Endothelial cell (in vitro differentiated cells): ENCODE measurements at regions not wholly inside any gene's neighbourhood (a gene's known extent, or its start where the extent isn't known, plus 50 kb on each side); places are given as distances from the start of the nearest gene placed in this dataset.

ENCODE experiments used
- DNase-seq: peaks from one replicate; pipeline ENCODE4 v3.0.0; 2021; ENCODE audit warnings: low spot score
- H3K27ac Mint-ChIP-seq: one replicate; pipeline ENCODE4 v1.8.0; 2021; ENCODE audit warnings: mixed read lengths, inconsistent platforms; ENCODE audit not compliant: unreplicated experiment
- H3K27me3 Mint-ChIP-seq: one replicate; pipeline ENCODE4 v1.8.0; 2021; ENCODE audit warnings: mild to moderate bottlenecking, moderate library complexity, mixed read lengths, inconsistent platforms; ENCODE audit not compliant: unreplicated experiment
- H3K36me3 Mint-ChIP-seq: one replicate; pipeline ENCODE4 v1.8.0; 2021; ENCODE audit warnings: mild to moderate bottlenecking, low read depth, mixed read lengths, inconsistent platforms; ENCODE audit not compliant: unreplicated experiment
- H3K4me1 Mint-ChIP-seq: one replicate; pipeline ENCODE4 v1.8.0; 2021; ENCODE audit warnings: mild to moderate bottlenecking, mixed read lengths, inconsistent platforms; ENCODE audit not compliant: unreplicated experiment
- H3K4me3 Mint-ChIP-seq: one replicate; pipeline ENCODE4 v1.8.0; 2021; ENCODE audit warnings: mild to moderate bottlenecking, mixed read lengths, inconsistent platforms; ENCODE audit not compliant: unreplicated experiment
- H3K9me3 Mint-ChIP-seq: one replicate; pipeline ENCODE4 v1.8.0; 2021; ENCODE audit warnings: mixed read lengths, inconsistent platforms; ENCODE audit not compliant: unreplicated experiment
- CTCF ChIP-seq: fragments of 200-600 bp; sonication (generic); IDR thresholded peaks from one replicate; pipeline ENCODE4 v1.5.0; 2021; ENCODE audit warnings: antibody characterized with exemption; ENCODE audit not compliant: unreplicated experiment

GRCh38 chrX:45628041-45628440 is 427.4 kb upstream of the DIPK2B start:
- Mint-ChIP-seq H3K4me3 (no peak overlapping the region), H3K27ac (no peak overlapping the region), H3K27me3 (peaks cover 3% of the 10 kb centered on the region), H3K9me3 (no peaks in the 10 kb centered on the region), H3K4me1 (no peaks in the 10 kb centered on the region), H3K36me3 (no peaks in the 10 kb centered on the region)
- no peak for DNase-seq
- no peak for TF ChIP-seq CTCF

DNA sequence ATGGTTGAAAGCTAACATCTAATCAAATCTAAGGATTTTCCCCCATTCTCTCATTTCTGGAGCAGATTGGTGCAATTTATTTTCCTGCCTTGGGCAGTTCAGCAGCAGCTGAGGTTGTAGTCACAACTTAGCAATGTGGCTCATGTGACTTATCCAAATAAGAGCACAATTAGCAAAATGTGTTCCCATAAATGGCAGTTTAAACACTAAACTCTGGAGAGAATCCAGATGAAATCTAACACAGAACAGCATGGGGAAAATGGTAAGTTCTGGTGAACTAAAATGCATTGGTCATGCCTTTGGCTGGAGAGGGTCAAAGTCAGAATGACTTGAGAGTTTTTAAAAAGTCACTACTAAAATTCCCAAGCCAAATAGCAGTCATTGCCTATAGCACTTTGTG is 422.6 kb upstream of the DIPK2B start:
- Mint-ChIP-seq H3K9me3 (no peaks in the 10 kb centered on the region), H3K36me3 (no peaks in the 10 kb centered on the region), H3K27ac (no peak overlapping the region), H3K4me3 (no peak overlapping the region), H3K4me1 (no peaks in the 10 kb centered on the region), H3K27me3 (peaks cover 2% of the 10 kb centered on the region)
- no peak for TF ChIP-seq CTCF
- DNase-seq: no peak

DNA sequence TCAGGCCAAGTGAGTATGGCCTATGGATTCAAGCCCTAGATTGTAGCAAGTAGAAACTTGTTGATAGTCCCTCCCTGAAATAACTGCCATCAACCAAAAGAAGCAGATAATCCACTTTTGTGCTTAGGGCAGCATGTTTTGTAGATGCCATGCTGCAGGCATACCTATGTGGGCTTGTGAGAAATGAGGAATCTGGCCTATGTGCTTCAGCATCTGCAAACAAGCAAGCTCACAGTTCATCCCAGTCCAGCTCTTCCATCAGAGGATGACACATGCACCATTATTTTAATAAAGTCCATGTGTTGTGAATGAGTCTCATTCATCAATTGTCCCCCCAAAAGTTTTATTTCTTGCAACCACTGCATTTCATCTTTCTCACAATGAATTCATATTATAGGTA is 421.9 kb upstream of the DIPK2B start:
- no peaks in the 10 kb centered on the region for H3K9me3 Mint-ChIP-seq
- no peak for DNase-seq
- no peaks in the 10 kb centered on the region for H3K36me3 Mint-ChIP-seq
- no peak overlapping the region for H3K27ac Mint-ChIP-seq
- H3K4me3 Mint-ChIP-seq: no peak overlapping the region
- TF ChIP-seq CTCF: no peak
- H3K27me3 Mint-ChIP-seq: peaks cover 2% of the 10 kb centered on the region
- H3K4me1 Mint-ChIP-seq: no peaks in the 10 kb centered on the region

- Mint-ChIP-seq H3K27me3 (peaks cover 1% of the 10 kb centered on the region), H3K9me3 (no peaks in the 10 kb centered on the region)
These were observed 421.4 kb upstream of the DIPK2B start for GRCh38 chrX:45622042-45622423.

More at GRCh38 chrX:45622042-45622423, 421.4 kb upstream of the DIPK2B start:
- DNase-seq: no peak
- no peak for TF ChIP-seq CTCF
- Mint-ChIP-seq H3K36me3 (no peaks in the 10 kb centered on the region), H3K27ac (no peak overlapping the region), H3K4me3 (no peak overlapping the region), H3K4me1 (no peaks in the 10 kb centered on the region)
